H9 (cell line): ENCODE measurements at regions not wholly inside any gene's neighbourhood (a gene's known extent, or its start where the extent isn't known, plus 50 kb on each side); places are given as distances from the start of the nearest gene placed in this dataset.

ENCODE experiments used
- DNase-seq: peaks from one replicate; pipeline ENCODE4 v3.0.0-alpha.2; 2017
- H2AFZ ChIP-seq: one replicate; pipeline ENCODE4 v1.6.1; 2013; ENCODE audit warnings: mild to moderate bottlenecking, low read length, control low read depth, moderate library complexity
- H2AK5ac ChIP-seq: 2 replicates; pipeline ENCODE4 v1.6.1; 2013; ENCODE audit warnings: low read length, control low read depth, mixed read lengths; ENCODE audit not compliant: insufficient read length
- H2BK120ac ChIP-seq: one replicate; pipeline ENCODE4 v1.6.1; 2013; ENCODE audit warnings: low read depth, mild to moderate bottlenecking, low read length, control low read depth, inconsistent platforms; ENCODE audit not compliant: poor library complexity, severe bottlenecking
- H2BK12ac ChIP-seq: 2 replicates; pipeline ENCODE4 v1.6.1; 2013; ENCODE audit warnings: low read length, control low read depth, mixed read lengths, low read depth; ENCODE audit not compliant: insufficient read length
- H2BK15ac ChIP-seq: 2 replicates; pipeline ENCODE4 v1.6.1; 2013; ENCODE audit warnings: low read depth, low read length, control low read depth
- H2BK20ac ChIP-seq: one replicate; pipeline ENCODE4 v1.6.1; 2013; ENCODE audit warnings: low read depth, mild to moderate bottlenecking, low read length, control low read depth, inconsistent platforms; ENCODE audit not compliant: poor library complexity, severe bottlenecking
- H2BK5ac ChIP-seq: 2 replicates; pipeline ENCODE4 v1.6.1; 2013; ENCODE audit warnings: low read length, control low read depth, mixed read lengths; ENCODE audit not compliant: insufficient read length
- H3K14ac ChIP-seq: 2 replicates; pipeline ENCODE4 v1.6.1; 2013; ENCODE audit warnings: low read length, control low read depth; ENCODE audit not compliant: insufficient read depth
- H3K18ac ChIP-seq: 2 replicates; pipeline ENCODE4 v1.6.1; 2013; ENCODE audit warnings: low read depth, mild to moderate bottlenecking, mixed read lengths, low read length, control low read depth; ENCODE audit not compliant: insufficient read length
- H3K23ac ChIP-seq: 2 replicates; pipeline ENCODE4 v1.6.1; 2013; ENCODE audit warnings: low read length, control low read depth, mixed read lengths, low read depth; ENCODE audit not compliant: insufficient read length
- H3K23me2 ChIP-seq: 2 replicates; pipeline ENCODE4 v1.6.1; 2013; ENCODE audit warnings: low read depth, mild to moderate bottlenecking, mixed read lengths, low read length, control low read depth; ENCODE audit not compliant: insufficient read length, poor library complexity, severe bottlenecking
- H3K27ac ChIP-seq: 2 replicates; pipeline ENCODE4 v1.5.1; 2013; ENCODE audit warnings: low read length, control low read depth, mixed read lengths, low read depth; ENCODE audit not compliant: insufficient read length
- H3K27me3 ChIP-seq: 2 replicates; pipeline ENCODE4 v1.6.1; 2013; ENCODE audit warnings: low read length, control low read depth, inconsistent platforms; ENCODE audit not compliant: insufficient read depth
- H3K4ac ChIP-seq: 2 replicates; pipeline ENCODE4 v1.6.1; 2013; ENCODE audit warnings: low read depth, mild to moderate bottlenecking, control low read depth, inconsistent platforms, low read length, moderate library complexity
- H3K4me1 ChIP-seq: 2 replicates; pipeline ENCODE4 v1.6.1; 2013; ENCODE audit warnings: low read length, control low read depth, inconsistent platforms; ENCODE audit not compliant: insufficient read depth
- H3K4me2 ChIP-seq: 2 replicates; pipeline ENCODE4 v1.6.1; 2013; ENCODE audit warnings: low read length, control low read depth, mixed read lengths; ENCODE audit not compliant: insufficient read length, insufficient read depth
- H3K56ac ChIP-seq: 2 replicates; pipeline ENCODE4 v1.6.1; 2013; ENCODE audit warnings: low read depth, mild to moderate bottlenecking, mixed read lengths, low read length, control low read depth; ENCODE audit not compliant: insufficient read length
- H3K79me1 ChIP-seq: 2 replicates; pipeline ENCODE4 v1.6.1; 2013; ENCODE audit warnings: low read depth, mild to moderate bottlenecking, moderate library complexity, low read length, control low read depth, inconsistent platforms; ENCODE audit not compliant: insufficient read depth, poor library complexity, severe bottlenecking
- H3K79me2 ChIP-seq: 2 replicates; pipeline ENCODE4 v1.6.1; 2013; ENCODE audit warnings: low read length, control low read depth, inconsistent platforms; ENCODE audit not compliant: insufficient read depth
- H3K9ac ChIP-seq: 2 replicates; pipeline ENCODE4 v1.6.1; 2013; ENCODE audit warnings: low read length, control low read depth, mixed read lengths; ENCODE audit not compliant: insufficient read length; ENCODE audit errors: extremely low read depth
- H3K9me3 ChIP-seq: one replicate; pipeline ENCODE4 v1.6.1; 2013; ENCODE audit warnings: low read depth, low read length, inconsistent platforms; ENCODE audit not compliant: control insufficient read depth
- H3T11ph ChIP-seq: one replicate; pipeline ENCODE4 v1.6.1; 2013; ENCODE audit warnings: mild to moderate bottlenecking, low read length, control low read depth, inconsistent platforms
- H4K20me1 ChIP-seq: one replicate; pipeline ENCODE4 v1.6.1; 2013; ENCODE audit not compliant: control insufficient read depth, insufficient read length, insufficient read depth
- H4K5ac ChIP-seq: 2 replicates; pipeline ENCODE4 v1.6.1; 2013; ENCODE audit warnings: low read depth, mild to moderate bottlenecking, mixed read lengths, low read length, control low read depth; ENCODE audit not compliant: insufficient read length
- H4K8ac ChIP-seq: replicated peaks from 2 replicates; pipeline ENCODE4 v1.6.1; 2013; ENCODE audit warnings: low read length, control low read depth, mixed read lengths, low read depth; ENCODE audit not compliant: insufficient read length
- H4K91ac ChIP-seq: 2 replicates; pipeline ENCODE4 v1.6.1; 2013; ENCODE audit warnings: low read depth, mild to moderate bottlenecking, moderate library complexity, mixed read lengths, low read length, control low read depth; ENCODE audit not compliant: insufficient read length
- H3K27ac Mint-ChIP-seq, 3 experiments: 2 replicates in 2 of 3; 3 replicates in 1 of 3; pipeline ENCODE4 v1.8.0; 2020 to 2021; ENCODE audit warnings: mixed read lengths in 3 of 3, mild to moderate bottlenecking in 1 of 3, moderate library complexity in 1 of 3
- H3K27me3 Mint-ChIP-seq: 2 replicates; pipeline ENCODE4 v1.8.0; 2021; ENCODE audit warnings: low read depth, mild to moderate bottlenecking, moderate library complexity, mixed read lengths
- H3K36me3 Mint-ChIP-seq, 3 experiments: 2 replicates in 2 of 3; 3 replicates in 1 of 3; pipeline ENCODE4 v1.8.0; 2020 to 2021; ENCODE audit warnings: low read depth in 3 of 3, mixed read lengths in 3 of 3; ENCODE audit not compliant: insufficient read depth in 1 of 3
- H3K4me1 Mint-ChIP-seq, 2 experiments: 2 replicates each; pipeline ENCODE4 v1.8.0; 2020; ENCODE audit warnings: mixed read lengths in 2 of 2
- H3K4me3 Mint-ChIP-seq, 2 experiments: 2 replicates in 1 of 2; 3 replicates in 1 of 2; pipeline ENCODE4 v1.8.0; 2020 to 2021; ENCODE audit warnings: mild to moderate bottlenecking in 2 of 2, mixed read lengths in 2 of 2, moderate library complexity in 1 of 2
- H3K9me3 Mint-ChIP-seq, 2 experiments: 2 replicates in 1 of 2; 3 replicates in 1 of 2; pipeline ENCODE4 v1.8.0; 2020; ENCODE audit warnings: mild to moderate bottlenecking in 2 of 2, mixed read lengths in 2 of 2, moderate library complexity in 1 of 2
- WGBS: extraction: QIAGEN DNeasy Blood & Tissue Kit; methylation state at CpG from one replicate; pipeline ENCODE4 v1.1.7; 2013; ENCODE audit warnings: missing lambda C conversion rate, low lambda C conversion rate, mixed read lengths; ENCODE audit not compliant: insufficient read length; ENCODE audit errors: extremely low coverage; 5-methylcytosine and 5-hydroxymethylcytosine counted together
- TF ChIP-seq, protein P1 (sequence below): fragments of 200-600 bp; sonication (generic); conservative IDR thresholded peaks from 3 replicates; pipeline ENCODE4 v1.8.0; 2021; ENCODE audit warnings: antibody characterized with exemption, mild to moderate bottlenecking

DNA sequence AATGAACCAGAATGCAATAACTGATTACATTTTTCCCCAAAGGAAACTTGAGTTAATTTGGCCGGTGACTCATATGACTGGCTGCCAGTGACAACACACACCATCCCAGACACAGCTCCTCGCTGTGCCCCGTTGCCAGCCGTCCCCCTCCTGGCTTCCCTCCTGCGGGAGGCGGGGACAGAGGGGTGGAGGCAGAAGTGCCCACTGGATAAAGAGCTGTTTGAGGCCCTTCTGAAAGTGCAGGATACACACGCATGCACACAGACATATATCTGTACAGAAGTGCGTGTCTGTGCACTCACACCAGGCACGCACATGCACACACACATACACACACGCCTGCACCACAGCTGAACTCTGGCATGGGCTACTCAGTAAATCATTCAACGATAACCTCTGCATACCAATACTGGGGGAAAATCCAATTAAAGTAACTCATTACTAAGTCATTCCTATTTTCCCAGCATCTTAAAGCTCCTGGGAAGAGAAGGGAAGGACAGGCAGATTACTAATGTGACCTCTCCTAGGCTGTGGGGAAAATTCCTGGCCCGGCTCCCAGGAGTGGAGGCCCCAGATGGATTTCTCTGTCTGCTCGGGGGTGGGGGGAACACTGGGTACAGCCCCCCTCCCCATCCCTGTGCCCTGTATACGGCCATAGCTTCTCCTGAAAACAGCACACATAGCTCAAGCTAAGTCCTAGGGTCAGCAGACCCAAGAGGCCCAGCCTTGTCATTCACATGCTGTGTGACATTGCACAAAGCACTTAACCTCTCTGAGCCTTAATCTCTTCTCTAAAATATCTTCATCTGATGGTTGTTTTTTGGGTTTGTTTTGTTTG is 52.3 kb upstream of the MYL10 start:
- no peaks in the 10 kb centered on the region for H3K79me2 ChIP-seq
- Mint-ChIP-seq H3K9me3 (no peaks in the 10 kb centered on the region), H3K27ac (peak overlapping the region in 2 of 3 experiments; percentile 67 to 76; a peak in 3 of 7 replicates), H3K27me3 (no peaks in the 10 kb centered on the region; the same call in 1 of the 2 replicates), H3K4me1 (peaks cover 11 to 20% of the 10 kb centered on the region in 2 experiments), H3K36me3 (no peaks in the 10 kb centered on the region), H3K4me3 (no peak overlapping the region)
- DNase-seq: no peak
- TF ChIP-seq, protein P1, sequence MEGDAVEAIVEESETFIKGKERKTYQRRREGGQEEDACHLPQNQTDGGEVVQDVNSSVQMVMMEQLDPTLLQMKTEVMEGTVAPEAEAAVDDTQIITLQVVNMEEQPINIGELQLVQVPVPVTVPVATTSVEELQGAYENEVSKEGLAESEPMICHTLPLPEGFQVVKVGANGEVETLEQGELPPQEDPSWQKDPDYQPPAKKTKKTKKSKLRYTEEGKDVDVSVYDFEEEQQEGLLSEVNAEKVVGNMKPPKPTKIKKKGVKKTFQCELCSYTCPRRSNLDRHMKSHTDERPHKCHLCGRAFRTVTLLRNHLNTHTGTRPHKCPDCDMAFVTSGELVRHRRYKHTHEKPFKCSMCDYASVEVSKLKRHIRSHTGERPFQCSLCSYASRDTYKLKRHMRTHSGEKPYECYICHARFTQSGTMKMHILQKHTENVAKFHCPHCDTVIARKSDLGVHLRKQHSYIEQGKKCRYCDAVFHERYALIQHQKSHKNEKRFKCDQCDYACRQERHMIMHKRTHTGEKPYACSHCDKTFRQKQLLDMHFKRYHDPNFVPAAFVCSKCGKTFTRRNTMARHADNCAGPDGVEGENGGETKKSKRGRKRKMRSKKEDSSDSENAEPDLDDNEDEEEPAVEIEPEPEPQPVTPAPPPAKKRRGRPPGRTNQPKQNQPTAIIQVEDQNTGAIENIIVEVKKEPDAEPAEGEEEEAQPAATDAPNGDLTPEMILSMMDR: no peak
- H4K8ac ChIP-seq: no peak overlapping the region
- no peak overlapping the region for H3K18ac ChIP-seq
- H3K27ac ChIP-seq: no peak overlapping the region
- no peaks in the 10 kb centered on the region for H3K23me2 ChIP-seq
- no peak overlapping the region for H2BK15ac ChIP-seq
- no peaks in the 10 kb centered on the region for H3K79me1 ChIP-seq
- no peak overlapping the region for H2BK12ac ChIP-seq
- no peaks in the 10 kb centered on the region; the same call in 1 of the 2 replicates for H3K4me1 ChIP-seq
- H3K4ac ChIP-seq: no peak overlapping the region
- H4K5ac ChIP-seq: no peak overlapping the region
- no peaks in the 10 kb centered on the region for H4K20me1 ChIP-seq
- H4K91ac ChIP-seq: no peak overlapping the region
- no CpG with 5 or more reads among the region's 14 CpGs for WGBS
- no peak overlapping the region for H3K56ac ChIP-seq
- no peak overlapping the region for H3T11ph ChIP-seq
- H2BK120ac ChIP-seq: no peak overlapping the region
- no peak overlapping the region for H2BK20ac ChIP-seq
- no peaks in the 10 kb centered on the region for H3K27me3 ChIP-seq
- H2AK5ac ChIP-seq: no peak overlapping the region
- no peak overlapping the region for H2BK5ac ChIP-seq
- H3K9ac ChIP-seq: no peak overlapping the region
- no peak overlapping the region for H3K23ac ChIP-seq
- no peak overlapping the region for H3K4me2 ChIP-seq
- no peak overlapping the region for H3K14ac ChIP-seq
- H2AFZ ChIP-seq: no peak overlapping the region
- no peaks in the 10 kb centered on the region for H3K9me3 ChIP-seq
